ENCODE measurements at regions not wholly inside any gene's neighbourhood (a gene's known extent, or its start where the extent isn't known, plus 50 kb on each side); places are given as distances from the start of the nearest gene placed in this dataset.

- no peaks in the 10 kb centered on the region for H3K27me3 ChIP-seq (ENCODE audit: insufficient read depth, low read length)
- no peaks in the 10 kb centered on the region; a peak in 1 of 4 replicates for H3K36me3 ChIP-seq (ENCODE audit: control insufficient read depth in 1 of 2, insufficient read depth in 2 of 2, low read length in 2 of 2)
- no peak overlapping the region for H3K4me3 ChIP-seq (replicated peaks in 1 of 2; ENCODE audit: low read depth in 1 of 2, low read length in 2 of 2)
- no peak for ATAC-seq
- no peaks in the 10 kb centered on the region for H4K20me1 ChIP-seq (ENCODE audit: insufficient read depth)
- intact Hi-C loops (cut with micrococcal nuclease): no loop called here
- no peaks in the 10 kb centered on the region for H3K4me1 ChIP-seq (ENCODE audit: control insufficient read depth in 1 of 2, insufficient read depth in 2 of 2, low read length in 2 of 2)
- RAD21 ChIA-PET (ENCODE audit: low non-redundant PET in 1 of 2, low total read pairs in 2 of 2, uncharacterized antibody in 2 of 2, unreplicated experiment in 2 of 2): no interaction called here
- H3K9ac ChIP-seq (ENCODE audit: low read length): no peak overlapping the region
- H2AFZ ChIP-seq (ENCODE audit: low read depth, low read length, poor library complexity, severe bottlenecking): no peak overlapping the region
- H3K27ac ChIP-seq (ENCODE audit: low read depth, low read length): no peak overlapping the region
- no peaks in the 10 kb centered on the region for H3K79me2 ChIP-seq (ENCODE audit: insufficient read depth, low read length)
- no peak overlapping the region for H3K4me2 ChIP-seq (ENCODE audit: low read length)
- CTCF ChIA-PET: no interaction called here
- no TSS peak for BruUV-seq (replicated peaks)
- H3K9me2 ChIP-seq (ENCODE audit: insufficient read depth): no peaks in the 10 kb centered on the region
- H3K9me3 ChIP-seq (ENCODE audit: control insufficient read depth in 1 of 2, insufficient read depth in 1 of 2, low read depth in 1 of 2, low read length in 2 of 2): no peaks in the 10 kb centered on the region
- no peak for DNase-seq (ENCODE audit: low read depth, low spot score)
- TF ChIP-seq CBX3 (IDR thresholded peaks at IDR 0.05; ENCODE audit: low read depth): no peak
- TF ChIP-seq POLR2AphosphoS5 (IDR thresholded peaks at IDR 0.05; ENCODE audit: low read depth, low read length): no peak
- TF ChIP-seq JUND (IDR thresholded peaks at IDR 0.05): no peak
- no peak for TF ChIP-seq SIN3A (IDR thresholded peaks at IDR 0.05; ENCODE audit: low read depth)
- no peak for TF ChIP-seq POLR2A (IDR thresholded peaks at IDR 0.05; ENCODE audit: borderline replicate concordance, extremely low read depth, insufficient read depth, insufficient read length)
- no peak for TF ChIP-seq MAX (IDR thresholded peaks at IDR 0.05)
- TF ChIP-seq CTCF (IDR thresholded peaks at IDR 0.05 in 2 of 3, conservative IDR thresholded peaks at IDR 0.05 in 1 of 3; ENCODE audit: borderline replicate concordance in 1 of 3, insufficient read depth in 1 of 3, low read depth in 2 of 3, low read length in 2 of 3): no peak
- no peak for TF ChIP-seq FOSL1 (IDR thresholded peaks at IDR 0.05; ENCODE audit: low read depth)
- TF ChIP-seq TCF7L2 (IDR thresholded peaks at IDR 0.05; ENCODE audit: borderline replicate concordance, extremely low read depth, insufficient read depth, insufficient read length): no peak
- POLR2A ChIA-PET: no interaction called here
Observed at GRCh38 chrX:139023531-139023930, 312.0 kb upstream of the FGF13 start.

- Histone ChIP-seq H3K27ac (ENCODE audit: low read depth, low read length) (no peak overlapping the region), H3K27me3 (ENCODE audit: insufficient read depth, low read length) (no peaks in the 10 kb centered on the region), H3K4me1 (ENCODE audit: control insufficient read depth in 1 of 2, insufficient read depth in 2 of 2, low read length in 2 of 2) (no peaks in the 10 kb centered on the region), H3K9ac (ENCODE audit: low read length) (no peak overlapping the region), H3K79me2 (ENCODE audit: insufficient read depth, low read length) (no peaks in the 10 kb centered on the region), H3K4me2 (ENCODE audit: low read length) (no peak overlapping the region), H2AFZ (ENCODE audit: low read depth, low read length, poor library complexity, severe bottlenecking) (no peak overlapping the region), H3K9me3 (ENCODE audit: control insufficient read depth in 1 of 2, insufficient read depth in 1 of 2, low read depth in 1 of 2, low read length in 2 of 2) (no peaks in the 10 kb centered on the region), H3K4me3 (replicated peaks in 1 of 2; ENCODE audit: low read depth in 1 of 2, low read length in 2 of 2) (no peak overlapping the region), H3K9me2 (ENCODE audit: insufficient read depth) (no peaks in the 10 kb centered on the region), H4K20me1 (ENCODE audit: insufficient read depth) (no peaks in the 10 kb centered on the region), H3K36me3 (ENCODE audit: control insufficient read depth in 1 of 2, insufficient read depth in 2 of 2, low read length in 2 of 2) (no peaks in the 10 kb centered on the region; a peak in 1 of 4 replicates)
- intact Hi-C loops (cut with micrococcal nuclease): no loop called here
- RAD21 ChIA-PET (ENCODE audit: low non-redundant PET in 1 of 2, low total read pairs in 2 of 2, uncharacterized antibody in 2 of 2, unreplicated experiment in 2 of 2): no interaction called here
- ATAC-seq (no peak), DNase-seq (ENCODE audit: low read depth, low spot score) (no peak)
- CTCF ChIA-PET: no interaction called here
- no TSS peak for BruUV-seq (replicated peaks)
- POLR2A ChIA-PET: no interaction called here
- TF ChIP-seq REST (IDR thresholded peaks at IDR 0.05; ENCODE audit: low read depth): no peak
- no peak for TF ChIP-seq ELF1 (IDR thresholded peaks at IDR 0.05; ENCODE audit: borderline replicate concordance, low read depth)
- no peak for TF ChIP-seq EGR1 (IDR thresholded peaks at IDR 0.05; ENCODE audit: low read depth)
- TF ChIP-seq SIN3A (IDR thresholded peaks at IDR 0.05; ENCODE audit: low read depth): no peak
- no peak for TF ChIP-seq RAD21 (IDR thresholded peaks at IDR 0.05; ENCODE audit: low read depth)
- TF ChIP-seq CTCF (IDR thresholded peaks at IDR 0.05 in 2 of 3, conservative IDR thresholded peaks at IDR 0.05 in 1 of 3; ENCODE audit: borderline replicate concordance in 1 of 3, insufficient read depth in 1 of 3, low read depth in 2 of 3, low read length in 2 of 3): no peak
- TF ChIP-seq FOSL1 (IDR thresholded peaks at IDR 0.05; ENCODE audit: low read depth): no peak
- TF ChIP-seq EZH2phosphoT487 (IDR thresholded peaks at IDR 0.05; ENCODE audit: borderline replicate concordance): no peak
Observed at GRCh38 chrX:139020801-139021200, 309.3 kb upstream of the FGF13 start.

Measured in HCT116 (cell line).